GM12878 (cell line): ENCODE measurements at regions not wholly inside any gene's neighbourhood (a gene's known extent, or its start where the extent isn't known, plus 50 kb on each side); places are given as distances from the start of the nearest gene placed in this dataset.

Source experiments
- ATAC-seq: fragments of 200-7000 bp; cut with Tn5 transposase; 3 replicates; pipeline ENCODE4 v1.9.1; 2020; ENCODE audit warnings: mild to moderate bottlenecking, moderate library complexity
- BruUV-seq: library from RNA; stranded (reverse); fragments of 400-500 nt; replicated peaks from 2 replicates; lab custom pipeline; 2021; lab: Mats Ljungman, UMichigan
- CTCF ChIA-PET: fragments of 300-600 bp; sonication (Branson Sonifier 250); formaldehyde crosslinking; extraction: SDS; loops from one replicate; lab custom pipeline; 2021; ENCODE audit warnings: inconsistent platforms; lab: Yijun Ruan, JAX
- POLR2A ChIA-PET: fragments of 350-600 bp; formaldehyde crosslinking; extraction: SDS; loops from one replicate; lab custom pipeline; 2021; ENCODE audit warnings: inconsistent platforms; lab: Charles Lee
- RAD21 ChIA-PET: fragments of 300-600 bp; sonication (Branson Sonifier 250); formaldehyde crosslinking; loops from one replicate; lab custom pipeline; 2023; ENCODE audit warnings: antibody characterized with exemption; ENCODE audit not compliant: unreplicated experiment; lab: Charles Lee
- SMC1A ChIA-PET: fragments of 300-600 bp; sonication (Branson Sonifier 250); formaldehyde crosslinking; loops from one replicate; lab custom pipeline; 2023; ENCODE audit not compliant: unreplicated experiment, uncharacterized antibody; lab: Charles Lee
- DNase-seq: peaks from one replicate; pipeline ENCODE4 v3.0.0-alpha.2; 2011; ENCODE audit warnings: low read depth, low spot score
- FAIRE-seq: peaks from 3 replicates; lab custom pipeline; 2011; peaks lifted over from hg19 to GRCh38; lab: Jason Lieb, UNC
- H2AFZ ChIP-seq: 2 replicates; pipeline ENCODE4 v1.6.0; 2011; ENCODE audit warnings: low read depth, low read length, control low read depth; ENCODE audit not compliant: control insufficient read depth
- H3K27ac ChIP-seq: 2 replicates; pipeline ENCODE4 v1.5.1; 2011; ENCODE audit warnings: control low read depth; ENCODE audit not compliant: control insufficient read depth, insufficient read depth
- H3K27me3 ChIP-seq, 2 experiments: replicated peaks in 1 of 2; 2 replicates each; pipeline versions ENCODE4 v1.6.0 to v1.6.1; 2011; ENCODE audit warnings: low read length in 1 of 2; ENCODE audit not compliant: control insufficient read depth in 2 of 2, insufficient read depth in 2 of 2
- H3K36me3 ChIP-seq, 2 experiments: 2 replicates each; pipeline ENCODE4 v1.5.1; 2011; ENCODE audit warnings: low read length in 1 of 2; ENCODE audit not compliant: control insufficient read depth in 2 of 2, insufficient read depth in 2 of 2
- H3K4me1 ChIP-seq: 2 replicates; pipeline ENCODE4 v1.6.1; 2011; ENCODE audit warnings: mild to moderate bottlenecking, low read length, moderate library complexity, mixed read lengths; ENCODE audit not compliant: control insufficient read depth, insufficient read depth
- H3K4me2 ChIP-seq: 2 replicates; pipeline ENCODE4 v1.6.0; 2011; ENCODE audit warnings: control low read depth; ENCODE audit not compliant: control insufficient read depth, insufficient read depth
- H3K4me3 ChIP-seq: fragments of 200-600 bp; sonication (generic); 2 replicates; pipeline ENCODE4 v1.5.1; 2016
- H3K79me2 ChIP-seq: 2 replicates; pipeline ENCODE4 v1.6.0; 2011; ENCODE audit warnings: low read length; ENCODE audit not compliant: control insufficient read depth, insufficient read depth
- H3K9ac ChIP-seq: 2 replicates; pipeline ENCODE4 v1.8.0; 2011; ENCODE audit warnings: low read length, control low read depth, mixed read lengths; ENCODE audit not compliant: control insufficient read depth, insufficient read depth
- H3K9me3 ChIP-seq: replicated peaks from 3 replicates; pipeline ENCODE4 v1.5.1; 2011; ENCODE audit warnings: mild to moderate bottlenecking, low read length; ENCODE audit not compliant: control insufficient read depth, insufficient read depth
- H4K20me1 ChIP-seq: 2 replicates; pipeline ENCODE4 v1.6.0; 2011; ENCODE audit not compliant: control insufficient read depth, insufficient read depth
- CBX3 ChIP-seq: fragments of 200-600 bp; sonication (generic); IDR thresholded peaks from 2 replicates; pipeline ENCODE4 v1.6.1; 2016; ENCODE audit warnings: low read depth, borderline replicate concordance
- CHD4 ChIP-seq: fragments of 200-600 bp; sonication (generic); IDR thresholded peaks from 2 replicates; pipeline ENCODE4 v1.6.1; 2016; ENCODE audit warnings: mild to moderate bottlenecking
- MEF2A ChIP-seq: IDR thresholded peaks from 2 replicates; pipeline ENCODE4 v1.6.1; 2011; ENCODE audit warnings: low read depth, mild to moderate bottlenecking, low read length, moderate library complexity; ENCODE audit not compliant: insufficient read depth
- WGBS: methylation state at CpG from one replicate; pipeline ENCODE4 v1.1.6; 2016; ENCODE audit warnings: low lambda C conversion rate; ENCODE audit not compliant: insufficient replicate concordance, insufficient coverage; ENCODE audit errors: missing lambda C conversion rate; 5-methylcytosine and 5-hydroxymethylcytosine counted together
- in situ Hi-C: fragments of 300-500 bp; cut with MboI; formaldehyde crosslinking; loops from 9 replicates; pipeline ENCODE4 v1.14.3; 2018; ENCODE audit warnings: mixed read lengths
- intact Hi-C: fragments of 100-400 bp; cut with micrococcal nuclease; formaldehyde crosslinking; loops from one replicate; pipeline ENCODE4 v1.14.2; 2022; ENCODE audit not compliant: unreplicated experiment
- TF ChIP-seq, protein P1 (sequence below): fragments of 450-650 bp; IDR thresholded peaks from 2 replicates; pipeline ENCODE4 v1.6.1; 2017; ENCODE audit warnings: mild to moderate bottlenecking, moderate library complexity
- TF ChIP-seq, protein P2 (sequence below): fragments of 450-650 bp; IDR thresholded peaks from 2 replicates; pipeline ENCODE4 v1.6.1; 2014; ENCODE audit warnings: mild to moderate bottlenecking

GRCh38 chr10:128432423-128432822 is 306.2 kb upstream of the MKI67 start:
- H3K9me3 ChIP-seq, result no peaks in the 10 kb centered on the region
- H2AFZ ChIP-seq, result no peak overlapping the region
- no peaks in the 10 kb centered on the region for H3K27me3 ChIP-seq
- ATAC-seq, result no peak
- no peaks in the 10 kb centered on the region for H3K4me1 ChIP-seq
- no peak overlapping the region for H3K9ac ChIP-seq
- TF ChIP-seq, protein P1, sequence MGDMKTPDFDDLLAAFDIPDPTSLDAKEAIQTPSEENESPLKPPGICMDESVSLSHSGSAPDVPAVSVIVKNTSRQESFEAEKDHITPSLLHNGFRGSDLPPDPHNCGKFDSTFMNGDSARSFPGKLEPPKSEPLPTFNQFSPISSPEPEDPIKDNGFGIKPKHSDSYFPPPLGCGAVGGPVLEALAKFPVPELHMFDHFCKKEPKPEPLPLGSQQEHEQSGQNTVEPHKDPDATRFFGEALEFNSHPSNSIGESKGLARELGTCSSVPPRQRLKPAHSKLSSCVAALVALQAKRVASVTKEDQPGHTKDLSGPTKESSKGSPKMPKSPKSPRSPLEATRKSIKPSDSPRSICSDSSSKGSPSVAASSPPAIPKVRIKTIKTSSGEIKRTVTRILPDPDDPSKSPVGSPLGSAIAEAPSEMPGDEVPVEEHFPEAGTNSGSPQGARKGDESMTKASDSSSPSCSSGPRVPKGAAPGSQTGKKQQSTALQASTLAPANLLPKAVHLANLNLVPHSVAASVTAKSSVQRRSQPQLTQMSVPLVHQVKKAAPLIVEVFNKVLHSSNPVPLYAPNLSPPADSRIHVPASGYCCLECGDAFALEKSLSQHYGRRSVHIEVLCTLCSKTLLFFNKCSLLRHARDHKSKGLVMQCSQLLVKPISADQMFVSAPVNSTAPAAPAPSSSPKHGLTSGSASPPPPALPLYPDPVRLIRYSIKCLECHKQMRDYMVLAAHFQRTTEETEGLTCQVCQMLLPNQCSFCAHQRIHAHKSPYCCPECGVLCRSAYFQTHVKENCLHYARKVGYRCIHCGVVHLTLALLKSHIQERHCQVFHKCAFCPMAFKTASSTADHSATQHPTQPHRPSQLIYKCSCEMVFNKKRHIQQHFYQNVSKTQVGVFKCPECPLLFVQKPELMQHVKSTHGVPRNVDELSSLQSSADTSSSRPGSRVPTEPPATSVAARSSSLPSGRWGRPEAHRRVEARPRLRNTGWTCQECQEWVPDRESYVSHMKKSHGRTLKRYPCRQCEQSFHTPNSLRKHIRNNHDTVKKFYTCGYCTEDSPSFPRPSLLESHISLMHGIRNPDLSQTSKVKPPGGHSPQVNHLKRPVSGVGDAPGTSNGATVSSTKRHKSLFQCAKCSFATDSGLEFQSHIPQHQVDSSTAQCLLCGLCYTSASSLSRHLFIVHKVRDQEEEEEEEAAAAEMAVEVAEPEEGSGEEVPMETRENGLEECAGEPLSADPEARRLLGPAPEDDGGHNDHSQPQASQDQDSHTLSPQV, result no peak
- TF ChIP-seq MEF2A, result no peak
- TF ChIP-seq, protein P2, sequence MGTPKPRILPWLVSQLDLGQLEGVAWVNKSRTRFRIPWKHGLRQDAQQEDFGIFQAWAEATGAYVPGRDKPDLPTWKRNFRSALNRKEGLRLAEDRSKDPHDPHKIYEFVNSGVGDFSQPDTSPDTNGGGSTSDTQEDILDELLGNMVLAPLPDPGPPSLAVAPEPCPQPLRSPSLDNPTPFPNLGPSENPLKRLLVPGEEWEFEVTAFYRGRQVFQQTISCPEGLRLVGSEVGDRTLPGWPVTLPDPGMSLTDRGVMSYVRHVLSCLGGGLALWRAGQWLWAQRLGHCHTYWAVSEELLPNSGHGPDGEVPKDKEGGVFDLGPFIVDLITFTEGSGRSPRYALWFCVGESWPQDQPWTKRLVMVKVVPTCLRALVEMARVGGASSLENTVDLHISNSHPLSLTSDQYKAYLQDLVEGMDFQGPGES, result no peak
- TF ChIP-seq CHD4, result no peak
- TF ChIP-seq CBX3, result no peak
- TF ChIP-seq, all 136 proteins: peak for 0
- Histone ChIP-seq H3K36me3 (no peaks in the 10 kb centered on the region), H3K4me3 (no peak overlapping the region), H3K4me2 (no peak overlapping the region), H3K27ac (no peak overlapping the region), H4K20me1 (no peaks in the 10 kb centered on the region), H3K79me2 (no peaks in the 10 kb centered on the region)
- no TSS peak for BruUV-seq
- WGBS, result 40% methylated on average over 6 of the region's 6 CpGs
- ChIA-PET CTCF (no interaction called here), RAD21 (no interaction called here), POLR2A (no interaction called here), SMC1A (no interaction called here)
- in situ Hi-C loops, result no loop called here
- FAIRE-seq, result no peak
- no peak for DNase-seq
- intact Hi-C loops, result no loop called here
